IMR-90 (cell line): ENCODE measurements at regions not wholly inside any gene's neighbourhood (a gene's known extent, or its start where the extent isn't known, plus 50 kb on each side); places are given as distances from the start of the nearest gene placed in this dataset.

Experiments
- ATAC-seq: fragments of 200-7000 bp; cut with Tn5 transposase; 2 replicates; pipeline ENCODE4 v1.9.1; 2020; ENCODE audit warnings: low read depth, mild to moderate bottlenecking, moderate library complexity
- BruUV-seq: library from RNA; stranded (reverse); fragments of 400-500 nt; replicated peaks from 2 replicates; lab custom pipeline; 2021; lab: Mats Ljungman, UMichigan
- CTCF ChIA-PET: fragments of 300-600 bp; formaldehyde crosslinking; extraction: SDS; loops from one replicate; lab custom pipeline; 2021; ENCODE audit warnings: antibody characterized with exemption; lab: Yijun Ruan, JAX
- POLR2A ChIA-PET: fragments of 300-600 bp; sonication (Branson Sonifier 250); formaldehyde crosslinking; loops from one replicate; lab custom pipeline; 2022; ENCODE audit warnings: antibody characterized with exemption; ENCODE audit not compliant: unreplicated experiment; lab: Charles Lee
- DNase-seq: peaks from one replicate; pipeline ENCODE4 v3.0.0; 2013
- H2AFZ ChIP-seq: replicated peaks from 2 replicates; pipeline ENCODE3; 2013; ENCODE audit warnings: low read length, mild to moderate bottlenecking; ENCODE audit not compliant: poor library complexity
- H2AK5ac ChIP-seq: 2 replicates; pipeline ENCODE4 v1.6.1; 2013; ENCODE audit warnings: low read depth, low read length, inconsistent platforms
- H2AK9ac ChIP-seq: replicated peaks from 2 replicates; pipeline ENCODE3; 2013; ENCODE audit warnings: mild to moderate bottlenecking, low read depth, low read length, moderate library complexity; ENCODE audit not compliant: poor library complexity
- H2BK120ac ChIP-seq: 2 replicates; pipeline ENCODE4 v1.6.1; 2013; ENCODE audit warnings: low read depth, low read length, inconsistent platforms
- H2BK15ac ChIP-seq: 3 replicates; pipeline ENCODE4 v1.6.1; 2013; ENCODE audit warnings: low read depth, low read length, inconsistent platforms
- H2BK20ac ChIP-seq: 2 replicates; pipeline ENCODE4 v1.6.1; 2013; ENCODE audit warnings: low read depth, mild to moderate bottlenecking, inconsistent platforms, low read length, moderate library complexity
- H2BK5ac ChIP-seq: 2 replicates; pipeline ENCODE4 v1.6.1; 2013; ENCODE audit warnings: mild to moderate bottlenecking, low read depth, low read length, inconsistent platforms; ENCODE audit not compliant: poor library complexity, severe bottlenecking
- H3K14ac ChIP-seq: replicated peaks from 2 replicates; pipeline ENCODE4 v1.6.1; 2013; ENCODE audit warnings: low read depth, low read length, inconsistent platforms
- H3K18ac ChIP-seq: 2 replicates; pipeline ENCODE4 v1.6.1; 2013; ENCODE audit warnings: low read depth, low read length, control low read depth
- H3K23ac ChIP-seq: 2 replicates; pipeline ENCODE4 v1.6.1; 2013; ENCODE audit warnings: low read depth, low read length, inconsistent platforms
- H3K27ac ChIP-seq: 2 replicates; pipeline ENCODE4 v1.5.1; 2013; ENCODE audit warnings: mild to moderate bottlenecking, control low read depth, low read length; ENCODE audit not compliant: insufficient read depth
- H3K27me3 ChIP-seq: 2 replicates; pipeline ENCODE4 v1.6.1; 2013; ENCODE audit warnings: low read length; ENCODE audit not compliant: control insufficient read depth, insufficient read depth
- H3K36me3 ChIP-seq: 2 replicates; pipeline ENCODE4 v1.6.1; 2013; ENCODE audit warnings: low read length, mixed read lengths; ENCODE audit not compliant: control insufficient read depth, insufficient read depth
- H3K4ac ChIP-seq: 2 replicates; pipeline ENCODE4 v1.6.1; 2013; ENCODE audit warnings: low read depth, low read length, inconsistent platforms
- H3K4me1 ChIP-seq: 2 replicates; pipeline ENCODE4 v1.6.1; 2013; ENCODE audit warnings: low read length, mixed read lengths; ENCODE audit not compliant: control insufficient read depth, insufficient read depth
- H3K4me2 ChIP-seq: 2 replicates; pipeline ENCODE4 v1.6.1; 2013; ENCODE audit warnings: low read depth, mild to moderate bottlenecking, control low read depth, low read length, moderate library complexity
- H3K4me3 ChIP-seq: 2 replicates; pipeline ENCODE4 v1.5.1; 2013; ENCODE audit warnings: low read depth, mild to moderate bottlenecking, control low read depth, low read length, moderate library complexity; ENCODE audit not compliant: insufficient read depth
- H3K56ac ChIP-seq: 2 replicates; pipeline ENCODE4 v1.6.1; 2013; ENCODE audit warnings: low read length, inconsistent platforms; ENCODE audit not compliant: insufficient read depth; ENCODE audit errors: extremely low read depth
- H3K79me1 ChIP-seq, 2 experiments: 2 replicates each; pipeline ENCODE4 v1.6.1; 2013; ENCODE audit warnings: low read length in 2 of 2, inconsistent platforms in 1 of 2, low read depth in 1 of 2
- H3K9ac ChIP-seq: 2 replicates; pipeline ENCODE4 v1.6.1; 2013; ENCODE audit warnings: low read depth, low read length, control low read depth
- H3K9me1 ChIP-seq: 2 replicates; pipeline ENCODE4 v1.6.1; 2013; ENCODE audit warnings: low read length, inconsistent platforms; ENCODE audit not compliant: insufficient read depth
- H3K9me3 ChIP-seq: 2 replicates; pipeline ENCODE4 v1.6.1; 2013; ENCODE audit warnings: low read length; ENCODE audit not compliant: control insufficient read depth, insufficient read depth
- H4K20me1 ChIP-seq: 2 replicates; pipeline ENCODE4 v1.6.1; 2013; ENCODE audit warnings: low read length, inconsistent platforms; ENCODE audit not compliant: insufficient read depth
- H4K5ac ChIP-seq: 2 replicates; pipeline ENCODE4 v1.6.1; 2013; ENCODE audit warnings: mild to moderate bottlenecking, low read depth, low read length, control low read depth
- H4K8ac ChIP-seq, 2 experiments: 2 replicates each; pipeline ENCODE4 v1.6.1; 2013; ENCODE audit warnings: low read depth in 2 of 2, low read length in 2 of 2, control low read depth in 1 of 2, inconsistent platforms in 1 of 2
- H4K91ac ChIP-seq: 2 replicates; pipeline ENCODE4 v1.6.1; 2013; ENCODE audit warnings: low read depth, low read length, inconsistent platforms; ENCODE audit not compliant: insufficient read depth
- BHLHE40 ChIP-seq: fragments of 150-350 bp; IDR thresholded peaks from 2 replicates; pipeline ENCODE4 v1.6.1; 2016; ENCODE audit warnings: mild to moderate bottlenecking, low read depth, low read length
- CEBPB ChIP-seq: IDR thresholded peaks from 2 replicates; pipeline ENCODE4 v1.6.1; 2012; ENCODE audit warnings: low read depth, low read length, improper control_type of control experiment
- CHD1 ChIP-seq: IDR thresholded peaks from 2 replicates; pipeline ENCODE4 v1.6.1; 2012; ENCODE audit warnings: low read depth, low read length, improper control_type of control experiment
- ELK1 ChIP-seq: fragments of 150-350 bp; IDR thresholded peaks from 2 replicates; pipeline ENCODE4 v1.6.1; 2016; ENCODE audit warnings: low read depth, mild to moderate bottlenecking, low read length, moderate library complexity, borderline replicate concordance
- FOS ChIP-seq: fragments of 150-350 bp; IDR thresholded peaks from 2 replicates; pipeline ENCODE4 v1.6.1; 2016; ENCODE audit warnings: low read depth, low read length
- MAFK ChIP-seq: IDR thresholded peaks from 2 replicates; pipeline ENCODE4 v1.6.1; 2012; ENCODE audit warnings: low read depth, low read length, improper control_type of control experiment
- MAZ ChIP-seq: IDR thresholded peaks from 2 replicates; pipeline ENCODE4 v1.6.1; 2012; ENCODE audit warnings: low read depth, mild to moderate bottlenecking, low read length, improper control_type of control experiment, moderate library complexity, borderline replicate concordance
- MXI1 ChIP-seq: IDR thresholded peaks from 2 replicates; pipeline ENCODE4 v1.6.1; 2012; ENCODE audit warnings: low read depth, mild to moderate bottlenecking, low read length, moderate library complexity, borderline replicate concordance
- NFE2L2 ChIP-seq: fragments of 150-350 bp; IDR thresholded peaks from 2 replicates; pipeline ENCODE4 v1.6.1; 2016; ENCODE audit warnings: low read depth, mild to moderate bottlenecking, low read length
- POLR2A ChIP-seq: IDR thresholded peaks from 2 replicates; pipeline ENCODE4 v1.6.1; 2012; ENCODE audit warnings: mild to moderate bottlenecking, low read depth, low read length
- RAD21 ChIP-seq: IDR thresholded peaks from 2 replicates; pipeline ENCODE4 v1.6.1; 2012; ENCODE audit warnings: low read length, improper control_type of control experiment
- RCOR1 ChIP-seq: IDR thresholded peaks from 2 replicates; pipeline ENCODE4 v1.6.1; 2012; ENCODE audit warnings: mild to moderate bottlenecking, low read length, improper control_type of control experiment; ENCODE audit not compliant: insufficient replicate concordance
- RFX5 ChIP-seq: IDR thresholded peaks from 2 replicates; pipeline ENCODE4 v1.8.0; 2012; ENCODE audit warnings: low read depth, mild to moderate bottlenecking, low read length, moderate library complexity
- SMC3 ChIP-seq: fragments of 150-350 bp; IDR thresholded peaks from 2 replicates; pipeline ENCODE4 v1.6.1; 2016; ENCODE audit warnings: low read depth, mild to moderate bottlenecking, antibody characterized with exemption, low read length, moderate library complexity
- WGBS, 2 experiments: methylation state at CpG; one replicate each; pipeline versions ENCODE4 v1.1.5 to v1.1.7; 2013; ENCODE audit warnings: missing lambda C conversion rate in 2 of 2; ENCODE audit not compliant: insufficient read length in 1 of 2; ENCODE audit errors: extremely low coverage in 2 of 2; 5-methylcytosine and 5-hydroxymethylcytosine counted together
- dilution Hi-C: fragments of 300-500 bp; cut with HindIII; formaldehyde crosslinking; loops from one replicate; pipeline ENCODE4 v1.14.3; 2018; ENCODE audit warnings: low sequenced_read_pairs; ENCODE audit not compliant: unreplicated experiment
- in situ Hi-C: fragments of 300-500 bp; cut with MboI; formaldehyde crosslinking; loops from 3 replicates; pipeline ENCODE4 v1.14.3; 2019; ENCODE audit warnings: low sequenced_read_pairs, inconsistent platforms, mixed read lengths
- intact Hi-C: fragments of 100-400 bp; cut with micrococcal nuclease; formaldehyde crosslinking; loops from 2 replicates; pipeline ENCODE4 v1.10.0; 2022
- TF ChIP-seq, protein P1 (sequence below): conservative IDR thresholded peaks from 2 replicates; pipeline ENCODE4 v1.5.1; 2012; ENCODE audit warnings: mild to moderate bottlenecking, low read depth, low read length, improper control_type of control experiment
- TF ChIP-seq, protein P2 (sequence below): fragments of 150-350 bp; IDR thresholded peaks from 2 replicates; pipeline ENCODE4 v1.6.1; 2017; ENCODE audit warnings: mild to moderate bottlenecking, antibody characterized with exemption, low read length, low read depth

DNA sequence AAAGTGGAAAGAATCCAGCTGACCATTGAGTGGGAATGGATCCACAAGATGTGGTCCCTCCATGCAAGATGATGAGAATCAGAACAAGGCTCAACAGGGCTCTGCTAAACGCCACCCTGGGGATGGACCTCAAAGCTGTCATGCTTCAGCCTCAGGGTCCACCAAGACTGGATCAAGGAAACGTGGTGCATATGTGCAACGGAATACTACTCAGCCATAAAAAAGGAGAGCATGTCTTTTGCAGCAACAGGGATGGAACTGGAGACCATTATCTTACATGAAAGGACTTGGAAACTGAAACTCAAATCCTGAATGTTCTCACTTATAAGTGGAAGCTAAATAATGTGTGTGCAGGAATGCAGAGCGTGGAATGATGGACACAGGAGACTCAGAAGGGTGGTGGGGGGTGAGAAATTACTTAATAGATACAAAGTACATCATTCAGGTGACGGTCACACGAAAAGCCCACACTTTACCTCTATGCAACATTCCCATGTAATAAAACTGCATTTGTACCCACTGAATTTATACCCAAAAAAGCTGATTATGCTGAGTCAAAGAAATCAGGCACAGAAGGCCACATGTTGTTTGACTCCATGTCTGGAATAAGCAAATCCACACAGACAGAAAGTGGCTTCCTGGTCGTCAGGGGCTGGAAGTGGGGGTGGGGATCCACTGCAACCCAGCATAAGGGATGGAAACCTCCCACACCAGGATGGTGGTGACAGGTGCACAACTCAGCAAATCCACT, 116.1 kb downstream of the SHANK2 start:
- 40% methylated on average over 1 of the region's 7 CpGs; no CpG with 5 or more reads in 1 of the 2 experiments for WGBS, 2 experiments
- ATAC-seq (no peak), DNase-seq (no peak)
- Histone ChIP-seq H3K56ac (no peak overlapping the region), H3K9me3 (peaks cover 2% of the 10 kb centered on the region; the same call in 1 of the 2 replicates), H3K9me1 (no peaks in the 10 kb centered on the region), H3K4ac (no peak overlapping the region), H4K91ac (no peak overlapping the region), H2BK20ac (no peak overlapping the region), H3K27ac (no peak overlapping the region), H4K5ac (no peak overlapping the region), H4K8ac (no peak overlapping the region), H3K36me3 (no peaks in the 10 kb centered on the region), H2AFZ (no peak overlapping the region), H2BK15ac (no peak overlapping the region), H2BK5ac (no peak overlapping the region), H3K4me2 (no peak overlapping the region), H3K23ac (no peak overlapping the region), H2BK120ac (no peak overlapping the region), H2AK9ac (no peak overlapping the region), H3K27me3 (no peaks in the 10 kb centered on the region), H3K9ac (no peak overlapping the region), H3K4me1 (peaks cover 2% of the 10 kb centered on the region; the same call in 1 of the 2 replicates), H4K20me1 (no peaks in the 10 kb centered on the region; the same call in 1 of the 2 replicates), H3K14ac (no peak overlapping the region), H3K4me3 (no peak overlapping the region), H2AK5ac (no peak overlapping the region), H3K79me1 (no peaks in the 10 kb centered on the region), H3K18ac (no peak overlapping the region)
- no TSS peak for BruUV-seq
- dilution Hi-C loops, result no loop called here
- ChIA-PET CTCF (no interaction called here), POLR2A (no interaction called here)
- intact Hi-C loops, result no loop called here
- TF ChIP-seq MAZ (no peak), RFX5 (no peak), MAFK (no peak), BHLHE40 (no peak), SMC3 (no peak), NFE2L2 (no peak), MXI1 (no peak), POLR2A (no peak), RCOR1 (no peak), RAD21 (no peak), FOS (no peak), CEBPB (no peak), ELK1 (no peak), CHD1 (no peak)
- TF ChIP-seq, protein P1, sequence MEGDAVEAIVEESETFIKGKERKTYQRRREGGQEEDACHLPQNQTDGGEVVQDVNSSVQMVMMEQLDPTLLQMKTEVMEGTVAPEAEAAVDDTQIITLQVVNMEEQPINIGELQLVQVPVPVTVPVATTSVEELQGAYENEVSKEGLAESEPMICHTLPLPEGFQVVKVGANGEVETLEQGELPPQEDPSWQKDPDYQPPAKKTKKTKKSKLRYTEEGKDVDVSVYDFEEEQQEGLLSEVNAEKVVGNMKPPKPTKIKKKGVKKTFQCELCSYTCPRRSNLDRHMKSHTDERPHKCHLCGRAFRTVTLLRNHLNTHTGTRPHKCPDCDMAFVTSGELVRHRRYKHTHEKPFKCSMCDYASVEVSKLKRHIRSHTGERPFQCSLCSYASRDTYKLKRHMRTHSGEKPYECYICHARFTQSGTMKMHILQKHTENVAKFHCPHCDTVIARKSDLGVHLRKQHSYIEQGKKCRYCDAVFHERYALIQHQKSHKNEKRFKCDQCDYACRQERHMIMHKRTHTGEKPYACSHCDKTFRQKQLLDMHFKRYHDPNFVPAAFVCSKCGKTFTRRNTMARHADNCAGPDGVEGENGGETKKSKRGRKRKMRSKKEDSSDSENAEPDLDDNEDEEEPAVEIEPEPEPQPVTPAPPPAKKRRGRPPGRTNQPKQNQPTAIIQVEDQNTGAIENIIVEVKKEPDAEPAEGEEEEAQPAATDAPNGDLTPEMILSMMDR, result no peak
- TF ChIP-seq, protein P2, sequence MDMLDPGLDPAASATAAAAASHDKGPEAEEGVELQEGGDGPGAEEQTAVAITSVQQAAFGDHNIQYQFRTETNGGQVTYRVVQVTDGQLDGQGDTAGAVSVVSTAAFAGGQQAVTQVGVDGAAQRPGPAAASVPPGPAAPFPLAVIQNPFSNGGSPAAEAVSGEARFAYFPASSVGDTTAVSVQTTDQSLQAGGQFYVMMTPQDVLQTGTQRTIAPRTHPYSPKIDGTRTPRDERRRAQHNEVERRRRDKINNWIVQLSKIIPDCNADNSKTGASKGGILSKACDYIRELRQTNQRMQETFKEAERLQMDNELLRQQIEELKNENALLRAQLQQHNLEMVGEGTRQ, result no peak
- in situ Hi-C loops, result no loop called here
